Tibial artery (tissue), 4 donors: ENCODE measurements at regions not wholly inside any gene's neighbourhood (a gene's known extent, or its start where the extent isn't known, plus 50 kb on each side); places are given as distances from the start of the nearest gene placed in this dataset.

Source experiments
- DNase-seq, 2 donors: peaks; one replicate each; pipeline ENCODE4 v3.0.0-alpha.2; 2019
- H3K27ac ChIP-seq, 2 donors: fragments of 200-600 bp; sonication (generic) in 1 of 2; 1 replicate in 1 of 2; 2 replicates in 1 of 2; pipeline ENCODE4 v1.5.1; 2018 to 2019; ENCODE audit warnings: mild to moderate bottlenecking in 1 of 2
- H3K27me3 ChIP-seq, 2 donors: fragments of 200-600 bp; sonication (generic) in 1 of 2; one replicate each; pipeline versions ENCODE4 v1.5.1 to v1.6.0; 2016 to 2019
- H3K36me3 ChIP-seq, 3 donors: fragments of 200-600 bp; sonication (generic) in 2 of 3; one replicate each; pipeline ENCODE4 v1.5.1; 2016 to 2019; ENCODE audit warnings: mild to moderate bottlenecking in 2 of 3
- H3K4me1 ChIP-seq, 4 donors: fragments of 200-600 bp; sonication (generic) in 2 of 4; 1 replicate in 3 of 4; 2 replicates in 1 of 4; pipeline ENCODE4 v1.5.1; 2016 to 2019
- H3K4me3 ChIP-seq, 2 donors: fragments of 200-600 bp; sonication (generic) in 1 of 2; 1 replicate in 1 of 2; 2 replicates in 1 of 2; pipeline ENCODE4 v1.5.1; 2018 to 2019; ENCODE audit warnings: mild to moderate bottlenecking in 2 of 2
- H3K9me3 ChIP-seq, 3 donors: fragments of 200-600 bp; sonication (generic) in 1 of 3; one replicate each; pipeline ENCODE4 v1.5.1; 2016 to 2019
- intact Hi-C: fragments of 100-400 bp; cut with DNase I; formaldehyde crosslinking; loops from one replicate; pipeline ENCODE4 v1.15.0; 2023; ENCODE audit warnings: low total_unique reads
- TF ChIP-seq, protein P1 (sequence below), 2 experiments: fragments of 200-600 bp in 1 of 2; fragments of 450-650 bp in 1 of 2; IDR thresholded peaks; one replicate each; pipeline ENCODE4 v1.5.1; 2017 to 2019; ENCODE audit warnings: antibody characterized with exemption in 2 of 2, mild to moderate bottlenecking in 1 of 2, moderate library complexity in 1 of 2

DNA sequence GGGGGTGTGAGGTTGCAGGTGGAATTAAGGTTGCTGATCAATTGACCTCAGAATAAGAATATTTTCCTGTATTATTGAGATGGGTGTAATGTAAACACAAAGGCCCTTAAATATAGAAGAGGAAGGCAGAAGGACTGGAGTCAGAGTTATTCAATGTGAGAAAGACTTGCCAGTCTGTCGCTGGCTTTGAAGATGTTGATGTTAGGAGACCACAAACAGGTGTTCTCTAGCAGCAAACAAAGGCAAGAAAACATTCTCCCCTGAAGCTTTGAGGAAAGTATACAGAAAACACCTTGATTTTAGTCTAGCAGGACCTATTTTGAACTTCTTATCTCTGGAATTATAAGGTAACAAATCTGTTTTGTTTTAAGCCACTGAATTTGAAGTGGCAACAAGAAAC is 138.9 kb upstream of the PTPRK start:
- intact Hi-C loops, result no loop called here
- Histone ChIP-seq H3K9me3 (no peaks in the 10 kb centered on the region), H3K4me3 (no peak overlapping the region), H3K4me1 (no peaks in the 10 kb centered on the region), H3K36me3 (no peaks in the 10 kb centered on the region), H3K27ac (no peak overlapping the region), H3K27me3 (no peaks in the 10 kb centered on the region)
- DNase-seq, result no peak
- TF ChIP-seq, protein P1, sequence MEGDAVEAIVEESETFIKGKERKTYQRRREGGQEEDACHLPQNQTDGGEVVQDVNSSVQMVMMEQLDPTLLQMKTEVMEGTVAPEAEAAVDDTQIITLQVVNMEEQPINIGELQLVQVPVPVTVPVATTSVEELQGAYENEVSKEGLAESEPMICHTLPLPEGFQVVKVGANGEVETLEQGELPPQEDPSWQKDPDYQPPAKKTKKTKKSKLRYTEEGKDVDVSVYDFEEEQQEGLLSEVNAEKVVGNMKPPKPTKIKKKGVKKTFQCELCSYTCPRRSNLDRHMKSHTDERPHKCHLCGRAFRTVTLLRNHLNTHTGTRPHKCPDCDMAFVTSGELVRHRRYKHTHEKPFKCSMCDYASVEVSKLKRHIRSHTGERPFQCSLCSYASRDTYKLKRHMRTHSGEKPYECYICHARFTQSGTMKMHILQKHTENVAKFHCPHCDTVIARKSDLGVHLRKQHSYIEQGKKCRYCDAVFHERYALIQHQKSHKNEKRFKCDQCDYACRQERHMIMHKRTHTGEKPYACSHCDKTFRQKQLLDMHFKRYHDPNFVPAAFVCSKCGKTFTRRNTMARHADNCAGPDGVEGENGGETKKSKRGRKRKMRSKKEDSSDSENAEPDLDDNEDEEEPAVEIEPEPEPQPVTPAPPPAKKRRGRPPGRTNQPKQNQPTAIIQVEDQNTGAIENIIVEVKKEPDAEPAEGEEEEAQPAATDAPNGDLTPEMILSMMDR (IDR thresholded peaks at IDR 0.05), result no peak

DNA sequence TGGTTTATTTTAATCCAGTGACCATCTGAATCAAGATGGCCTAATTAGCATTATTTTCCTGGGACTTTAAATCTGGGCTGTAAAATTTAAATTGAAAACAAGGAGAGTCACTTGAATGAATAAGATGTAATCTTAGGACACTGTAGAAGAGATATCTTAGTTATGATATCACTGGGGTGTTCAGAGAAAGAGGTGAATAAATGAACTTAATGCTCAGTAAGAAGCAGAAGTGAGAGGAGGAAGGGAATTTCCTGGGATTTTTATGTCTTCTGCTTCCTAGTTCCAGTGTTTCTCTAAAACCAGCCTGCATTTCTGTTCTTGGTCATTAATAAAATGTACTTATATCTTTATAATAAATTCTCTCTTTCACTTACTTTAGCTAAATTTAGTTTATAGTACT is 136.8 kb upstream of the PTPRK start:
- intact Hi-C loops, result no loop called here
- TF ChIP-seq, protein P1 (IDR thresholded peaks at IDR 0.05), result no peak
- Histone ChIP-seq H3K4me3 (no peak overlapping the region), H3K36me3 (no peaks in the 10 kb centered on the region), H3K27me3 (no peaks in the 10 kb centered on the region), H3K4me1 (no peaks in the 10 kb centered on the region), H3K27ac (no peak overlapping the region), H3K9me3 (no peaks in the 10 kb centered on the region)
- DNase-seq, result no peak

DNA sequence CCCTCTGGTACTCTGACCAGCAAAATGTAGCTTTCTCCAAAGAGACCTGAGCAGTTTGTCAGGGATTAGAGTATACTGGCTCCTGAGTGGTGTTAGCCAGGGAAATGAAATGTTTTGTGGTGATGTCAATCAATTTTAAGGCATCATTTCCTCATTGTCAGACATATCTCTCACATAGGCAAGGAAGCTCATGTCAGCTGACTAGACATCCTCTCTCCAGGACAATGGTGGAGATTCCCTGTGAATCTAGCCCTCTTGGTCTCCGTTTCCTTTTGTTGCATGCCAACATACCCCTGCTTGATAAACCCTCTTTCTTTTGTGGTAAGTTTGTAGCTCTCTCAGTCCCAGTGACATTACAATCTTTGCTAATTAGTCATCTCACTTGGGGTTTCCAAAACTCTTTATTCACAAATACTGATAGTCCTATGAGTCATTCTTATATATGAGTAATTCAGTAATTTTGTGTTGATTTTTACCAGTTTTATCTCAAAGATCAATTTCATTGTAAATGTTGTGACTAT is 135.6 kb upstream of the PTPRK start:
- DNase-seq, result no peak
- Histone ChIP-seq H3K27ac (no peak overlapping the region), H3K36me3 (no peaks in the 10 kb centered on the region), H3K27me3 (no peaks in the 10 kb centered on the region), H3K4me1 (no peaks in the 10 kb centered on the region), H3K4me3 (no peak overlapping the region), H3K9me3 (no peaks in the 10 kb centered on the region)
- TF ChIP-seq, protein P1 (IDR thresholded peaks at IDR 0.05), result no peak
- intact Hi-C loops, result no loop called here

DNA sequence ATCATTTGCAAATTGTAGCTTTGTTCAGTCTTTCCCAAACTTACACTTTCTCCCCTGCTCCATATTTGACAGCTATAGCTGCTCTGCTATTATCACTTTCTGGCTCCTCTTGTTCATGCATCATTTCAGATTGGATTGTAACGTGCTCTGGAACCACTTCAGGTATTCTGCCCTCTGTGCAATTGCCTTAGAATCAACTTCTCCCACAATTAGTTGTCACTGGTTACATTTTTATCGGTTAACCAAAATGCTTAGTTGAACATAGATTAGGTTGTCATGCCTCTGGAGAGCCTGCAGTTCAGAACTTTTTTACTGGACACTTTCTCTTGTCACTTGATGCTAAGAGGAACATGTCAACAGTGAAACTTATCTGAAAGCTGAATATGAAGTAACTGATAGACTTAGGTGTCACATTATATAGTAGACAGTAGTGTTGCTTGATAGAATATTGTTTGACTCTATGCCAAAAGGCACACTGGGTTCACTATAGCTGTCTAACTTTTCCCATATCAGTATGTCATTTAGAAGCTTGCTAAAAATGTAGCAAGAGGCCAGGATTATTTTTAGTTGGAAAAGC is 127.7 kb upstream of the PTPRK start:
- intact Hi-C loops, result no loop called here

DNA sequence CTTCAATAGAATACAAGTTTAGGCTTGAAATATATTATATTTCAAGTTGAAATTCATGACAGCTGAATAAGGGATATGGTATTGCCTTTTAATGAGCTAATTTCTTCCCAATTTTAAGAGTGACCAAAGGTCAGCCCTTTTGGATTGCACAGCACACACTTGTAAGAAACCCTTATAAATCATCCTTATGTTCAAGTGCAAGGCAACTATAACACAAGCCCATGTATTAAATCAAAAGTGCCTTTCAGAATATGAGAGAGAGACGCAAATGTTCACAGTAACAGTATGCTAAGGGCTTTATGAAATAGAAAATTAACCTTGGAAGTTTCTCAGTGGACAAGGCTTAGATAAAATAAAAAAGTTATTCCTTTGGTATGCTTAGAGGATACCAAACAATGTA is 121.7 kb upstream of the PTPRK start:
- no peak overlapping the region for H3K4me3 ChIP-seq
- TF ChIP-seq, protein P1 (IDR thresholded peaks at IDR 0.05), result no peak
- intact Hi-C loops, result no loop called here

More for the DNA sequence above, 127.7 kb upstream of the PTPRK start:
- Histone ChIP-seq H3K27me3 (no peaks in the 10 kb centered on the region), H3K27ac (no peak overlapping the region), H3K9me3 (no peaks in the 10 kb centered on the region), H3K4me1 (no peaks in the 10 kb centered on the region), H3K36me3 (no peaks in the 10 kb centered on the region), H3K4me3 (no peak overlapping the region)
- TF ChIP-seq, protein P1 (IDR thresholded peaks at IDR 0.05), result no peak
- no peak for DNase-seq

DNA sequence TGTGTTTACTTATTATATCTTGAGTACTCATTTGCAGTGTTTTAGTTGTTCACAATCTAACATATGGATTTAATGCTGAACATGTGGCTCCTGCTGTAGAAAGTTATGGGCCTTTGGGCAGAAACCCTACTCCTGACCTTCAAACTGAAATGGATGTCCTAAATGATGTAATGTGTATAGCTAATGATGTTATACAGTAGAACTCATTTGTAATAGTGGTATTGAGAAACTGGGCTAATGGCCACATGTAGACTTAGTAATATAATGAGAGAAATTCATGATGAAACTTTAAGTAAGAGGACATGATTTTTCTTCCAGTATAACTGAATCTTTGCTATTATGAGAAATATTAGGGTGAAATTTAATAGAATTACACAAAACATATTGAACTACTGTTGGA is 121.3 kb upstream of the PTPRK start:
- Histone ChIP-seq H3K4me1 (no peaks in the 10 kb centered on the region), H3K4me3 (no peak overlapping the region), H3K27ac (no peak overlapping the region), H3K36me3 (no peaks in the 10 kb centered on the region), H3K27me3 (no peaks in the 10 kb centered on the region), H3K9me3 (no peaks in the 10 kb centered on the region)
- intact Hi-C loops, result no loop called here
- no peak for DNase-seq
- TF ChIP-seq, protein P1 (IDR thresholded peaks at IDR 0.05), result no peak

More for the DNA sequence above, 121.7 kb upstream of the PTPRK start:
- H3K9me3 ChIP-seq, result no peaks in the 10 kb centered on the region
- no peaks in the 10 kb centered on the region for H3K36me3 ChIP-seq
- H3K27me3 ChIP-seq, result no peaks in the 10 kb centered on the region
- no peak overlapping the region for H3K27ac ChIP-seq
- DNase-seq, result no peak
- H3K4me1 ChIP-seq, result no peaks in the 10 kb centered on the region
